ENCODE measurements at regions not wholly inside any gene's neighbourhood (a gene's known extent, or its start where the extent isn't known, plus 50 kb on each side); places are given as distances from the start of the nearest gene placed in this dataset.
A peak's percentile ranks its signal among the peaks of the same experiment; 100 is the strongest.
"Not testable (repeated sequence)": the region's sequence is repeated elsewhere in the genome, so short reads cannot be mapped to it uniquely, and the experiment has no call there.

DNA sequence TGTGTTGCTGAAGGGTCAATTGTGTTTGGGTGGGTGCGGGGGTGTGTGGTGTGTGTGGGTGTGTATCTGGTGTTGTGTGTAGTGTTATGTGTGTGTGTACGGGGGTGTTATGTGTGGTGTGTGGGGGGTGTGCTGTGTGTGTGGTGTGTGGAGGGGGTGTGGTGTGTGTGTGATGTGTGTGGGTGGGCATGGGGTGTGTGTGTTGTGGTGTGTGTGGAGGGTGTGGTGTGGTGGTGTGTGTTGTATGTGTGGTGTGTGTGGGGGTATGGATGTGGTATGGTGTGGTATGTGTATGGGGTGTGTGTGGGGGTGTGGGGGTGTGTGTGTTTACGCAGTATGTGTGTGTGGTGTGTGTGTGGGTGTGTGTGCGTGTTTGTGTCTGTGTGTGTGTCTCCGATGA, 110.8 kb downstream of the ZNF22 start:
- DNase-seq (ENCODE audit: low read depth in 4 of 4, low spot score in 3 of 4): no peak

- DNase-seq (ENCODE audit: low read depth in 4 of 4, low spot score in 3 of 4): not testable (repeated sequence)
Observed at GRCh38 chr10:45117940-45118339, 117.2 kb downstream of the ZNF22 start.

- no peak for DNase-seq (ENCODE audit: low read depth in 4 of 4, low spot score in 3 of 4)
Observed at GRCh38 chr10:45118929-45119328, 118.2 kb downstream of the ZNF22 start.

DNA sequence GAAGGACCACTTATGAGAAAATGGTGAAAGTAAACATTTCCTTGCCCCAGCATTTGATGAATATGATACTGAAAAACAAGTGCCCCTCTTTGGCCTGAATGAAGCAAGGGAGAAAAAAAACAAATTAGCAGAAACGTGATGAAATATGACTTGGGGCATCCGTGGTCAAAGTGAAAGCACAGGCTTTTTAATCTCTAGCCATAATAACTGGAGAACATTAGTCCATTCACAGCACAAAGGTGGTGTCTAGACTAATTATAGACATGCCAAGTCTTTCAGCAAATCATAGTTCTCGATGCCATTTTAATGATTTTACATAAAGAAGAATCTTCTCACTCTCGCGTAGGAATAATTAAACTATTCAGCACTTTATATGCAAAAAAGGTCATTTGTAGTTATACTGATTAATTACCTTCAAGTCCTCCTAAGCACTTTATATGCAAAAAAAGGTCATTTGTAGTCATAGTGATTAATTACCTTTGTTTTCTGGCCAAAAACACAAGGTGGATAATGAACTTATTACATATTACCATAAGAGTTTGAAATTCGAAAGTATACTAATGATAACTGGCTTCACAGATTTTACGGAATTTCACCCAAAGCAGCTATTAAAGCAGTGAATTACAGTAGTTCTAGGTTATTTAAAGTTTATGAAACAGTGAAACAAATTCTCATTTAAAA, 121.6 kb downstream of the ZNF22 start:
- DNase-seq (ENCODE audit: low read depth in 4 of 4, low spot score in 3 of 4): not testable (repeated sequence)

- peak in 1 of 4 donors; percentile 5 for DNase-seq (ENCODE audit: low read depth in 4 of 4, low spot score in 3 of 4)
Observed at GRCh38 chr10:45135443-45136198, 134.9 kb downstream of the ZNF22 start.

DNA sequence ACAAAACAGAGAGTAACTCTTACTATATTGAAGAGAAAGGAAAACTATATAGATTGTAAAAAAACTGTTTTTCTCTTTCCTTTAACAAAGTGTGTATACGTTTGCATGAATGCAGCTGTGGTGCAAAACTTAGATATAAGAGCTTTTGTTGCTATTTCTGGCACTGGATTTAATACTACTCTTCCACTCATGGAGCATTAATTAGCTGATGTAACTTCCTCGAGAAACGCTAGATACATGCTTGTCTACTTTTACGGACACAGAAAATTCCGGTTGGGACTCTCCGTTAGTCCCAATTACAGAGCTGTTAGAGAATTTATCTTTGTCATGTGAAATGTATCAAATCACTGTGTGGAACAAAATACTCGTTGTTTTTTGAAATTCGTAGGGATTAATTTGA, 135.5 kb downstream of the ZNF22 start:
- DNase-seq (ENCODE audit: low read depth in 4 of 4, low spot score in 3 of 4): peak in 1 of 4 donors; percentile 3

DNA sequence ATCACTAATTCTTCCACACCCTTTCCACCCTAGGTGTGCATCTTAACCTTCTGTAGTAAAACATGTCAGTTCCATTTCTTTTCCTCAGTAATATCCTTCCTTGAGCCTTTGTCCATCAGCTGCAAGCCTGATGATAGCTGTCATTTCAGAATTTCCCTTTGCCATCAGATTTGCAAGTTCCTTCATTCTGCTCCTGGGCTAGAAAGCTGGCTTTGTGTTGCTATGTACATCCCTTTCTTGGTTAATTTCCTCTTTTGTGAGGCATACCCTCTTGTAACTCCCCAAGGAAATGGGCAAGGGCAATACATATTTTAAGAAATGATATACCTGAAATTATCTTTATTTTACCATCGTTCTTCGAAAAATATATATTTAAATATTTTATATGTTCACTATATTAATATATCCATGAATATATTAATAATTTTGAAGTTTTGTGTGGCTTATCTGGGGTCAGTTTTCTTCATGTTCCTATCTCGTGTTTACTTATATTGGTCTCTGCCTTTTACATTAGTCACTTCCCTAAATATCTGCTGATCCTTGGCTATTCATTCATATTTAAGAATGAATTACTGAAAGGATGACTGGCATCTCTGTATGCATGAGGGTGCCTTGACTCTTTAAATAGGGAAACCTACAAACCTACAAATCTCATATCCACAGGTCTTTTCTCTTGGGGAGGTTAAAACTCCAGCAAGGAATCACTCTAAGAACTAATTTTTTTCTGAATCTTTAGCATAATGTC, 143.8 kb downstream of the ZNF22 start:
- DNase-seq (ENCODE audit: low read depth in 4 of 4, low spot score in 3 of 4): no peak

- not testable (repeated sequence) for DNase-seq (ENCODE audit: low read depth in 4 of 4, low spot score in 3 of 4)
Observed at GRCh38 chr10:45145143-45145542, 144.4 kb downstream of the ZNF22 start.

GRCh38 chr10:45147000-45147399, 146.3 kb downstream of the ZNF22 start:
- no peak for DNase-seq (ENCODE audit: low read depth in 4 of 4, low spot score in 3 of 4)

DNA sequence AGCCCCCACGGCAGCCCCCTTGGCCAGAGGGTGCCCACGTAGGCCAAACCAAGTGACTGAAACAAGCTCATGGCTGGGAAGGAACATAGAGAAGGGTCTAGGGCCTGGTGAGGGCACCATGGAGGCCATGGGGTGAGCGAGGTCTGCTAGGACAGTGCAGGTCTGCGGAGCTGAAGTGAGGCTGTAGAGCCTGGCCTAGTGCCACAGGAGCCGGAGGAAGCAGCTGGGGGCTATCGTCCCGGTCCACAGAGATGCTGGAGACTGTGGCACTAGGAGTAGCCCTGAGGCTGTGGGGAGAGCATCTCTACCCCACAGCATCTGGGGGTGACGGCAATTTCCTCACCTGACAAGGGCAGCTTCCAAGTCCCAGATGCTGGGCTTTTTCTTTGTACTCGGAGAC, 150.3 kb downstream of the ZNF22 start:
- DNase-seq (ENCODE audit: low read depth in 4 of 4, low spot score in 3 of 4): no peak

GRCh38 chr10:45151467-45152214, 150.9 kb downstream of the ZNF22 start:
- no peak for DNase-seq (ENCODE audit: low read depth in 4 of 4, low spot score in 3 of 4)

- no peak for DNase-seq (ENCODE audit: low read depth in 4 of 4, low spot score in 3 of 4)
Observed at GRCh38 chr10:45152726-45153125, 152.0 kb downstream of the ZNF22 start.

GRCh38 chr10:45154502-45154901, 153.8 kb downstream of the ZNF22 start:
- no peak for DNase-seq (ENCODE audit: low read depth in 4 of 4, low spot score in 3 of 4)

GRCh38 chr10:45155784-45156183, 155.1 kb downstream of the ZNF22 start:
- no peak for DNase-seq (ENCODE audit: low read depth in 4 of 4, low spot score in 3 of 4)

DNA sequence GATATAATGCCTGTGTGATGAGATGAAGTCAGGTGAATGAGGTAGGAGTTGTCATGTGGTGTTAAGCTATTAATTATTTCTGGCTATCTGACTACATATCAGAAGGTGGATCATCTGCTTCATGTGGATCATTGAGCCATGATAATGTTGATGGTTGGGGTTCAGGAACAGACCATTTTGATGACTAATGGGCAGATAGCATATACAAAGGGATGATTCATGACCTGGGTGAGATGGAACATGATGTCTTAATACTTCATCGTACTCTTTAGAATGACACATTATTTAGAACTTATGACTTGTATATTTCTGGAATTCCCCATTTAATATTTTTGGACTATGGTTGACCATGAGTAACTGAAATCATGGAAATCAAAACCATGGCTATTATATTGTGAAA, 155.1 kb downstream of the OR13A1 start:
- no peak for DNase-seq (ENCODE audit: low read depth in 4 of 4, low spot score in 3 of 4)

DNA sequence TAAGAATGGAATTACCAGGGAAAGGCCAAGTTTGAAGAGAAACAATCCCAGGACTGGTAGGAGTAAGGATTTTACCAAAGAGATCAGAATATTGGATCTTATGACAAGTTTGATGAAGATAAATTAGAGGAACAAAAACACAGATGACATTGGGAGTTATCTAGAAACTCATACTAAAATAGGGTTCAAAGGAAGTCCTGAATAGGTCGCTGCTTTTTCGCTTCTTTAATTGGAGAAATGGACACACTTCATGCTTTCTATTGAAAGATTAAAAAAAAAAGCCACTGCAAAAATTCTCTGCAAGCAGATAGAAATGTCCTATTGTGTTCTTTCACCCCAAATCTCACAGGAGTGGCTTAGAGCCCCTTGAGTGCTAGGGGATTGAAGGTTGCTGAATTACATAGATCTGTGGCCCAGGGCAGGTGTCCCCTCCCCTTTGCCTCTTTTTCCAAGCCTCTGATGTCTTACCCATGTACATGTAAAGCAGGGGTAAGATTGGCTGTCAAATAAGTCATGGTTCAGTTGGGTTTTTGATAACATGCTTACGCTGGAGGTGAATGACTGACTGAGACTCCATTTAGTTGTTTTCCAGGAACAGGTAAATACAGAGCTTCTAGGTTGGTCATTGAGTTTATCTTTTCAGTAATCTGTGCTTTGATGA, 152.0 kb downstream of the OR13A1 start:
- no peak for DNase-seq (ENCODE audit: low read depth in 4 of 4, low spot score in 3 of 4)

GRCh38 chr10:45175520-45176118, 139.8 kb downstream of the OR13A1 start:
- DNase-seq (ENCODE audit: low read depth in 4 of 4, low spot score in 3 of 4): not testable (repeated sequence)

- DNase-seq (ENCODE audit: low read depth in 4 of 4, low spot score in 3 of 4): no peak
Observed at GRCh38 chr10:45179691-45180090, 135.7 kb downstream of the OR13A1 start.

GRCh38 chr10:45180507-45180906, 134.9 kb downstream of the OR13A1 start:
- no peak for DNase-seq (ENCODE audit: low read depth in 4 of 4, low spot score in 3 of 4)
